Vagina (tissue), 2 donors: ENCODE measurements at regions not wholly inside any gene's neighbourhood (a gene's known extent, or its start where the extent isn't known, plus 50 kb on each side); places are given as distances from the start of the nearest gene placed in this dataset.

Experiments used
- POLR2A ChIP-seq, 2 donors: fragments of 450-650 bp; IDR thresholded peaks; one replicate each; pipeline ENCODE4 v1.6.1; 2017; ENCODE audit warnings: antibody characterized with exemption in 2 of 2, mild to moderate bottlenecking in 2 of 2, moderate library complexity in 2 of 2
- POLR2AphosphoS5 ChIP-seq, 2 donors: sonication (generic); formaldehyde crosslinking; IDR thresholded peaks; one replicate each; pipeline ENCODE4 v1.9.0; 2017; ENCODE audit warnings: antibody characterized with exemption in 2 of 2, mild to moderate bottlenecking in 2 of 2, low read depth in 1 of 2; ENCODE audit not compliant: insufficient read depth in 1 of 2
- TF ChIP-seq, protein P1 (sequence below), 3 experiments: fragments of 450-650 bp in 2 of 3; fragments of 200-600 bp in 1 of 3; sonication (generic) in 1 of 3; IDR thresholded peaks; one replicate each; pipeline ENCODE4 v1.5.1; 2017 to 2019; ENCODE audit warnings: antibody characterized with exemption in 3 of 3, mild to moderate bottlenecking in 2 of 3, moderate library complexity in 2 of 3

DNA sequence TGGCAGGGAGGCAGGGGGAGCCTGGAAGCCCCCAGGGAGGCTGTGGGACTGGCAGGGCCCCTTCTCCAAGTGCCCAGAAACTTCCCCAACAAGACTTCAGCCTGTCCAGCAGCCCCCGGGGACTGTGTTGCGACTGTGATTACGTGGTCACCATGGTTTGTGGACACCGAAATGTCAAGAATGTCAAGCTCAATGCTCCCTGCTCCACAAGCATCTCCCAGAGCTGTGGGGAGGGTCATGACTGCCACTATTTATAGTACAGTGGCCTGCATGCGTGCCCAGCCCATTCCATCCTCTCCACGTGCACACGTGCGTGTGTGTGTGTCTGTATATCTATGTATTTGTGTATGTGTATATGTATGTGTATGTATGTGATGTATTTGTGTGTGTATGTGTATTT lies 93.8 kb upstream of the MBOAT2 start:
- TF ChIP-seq, protein P1, sequence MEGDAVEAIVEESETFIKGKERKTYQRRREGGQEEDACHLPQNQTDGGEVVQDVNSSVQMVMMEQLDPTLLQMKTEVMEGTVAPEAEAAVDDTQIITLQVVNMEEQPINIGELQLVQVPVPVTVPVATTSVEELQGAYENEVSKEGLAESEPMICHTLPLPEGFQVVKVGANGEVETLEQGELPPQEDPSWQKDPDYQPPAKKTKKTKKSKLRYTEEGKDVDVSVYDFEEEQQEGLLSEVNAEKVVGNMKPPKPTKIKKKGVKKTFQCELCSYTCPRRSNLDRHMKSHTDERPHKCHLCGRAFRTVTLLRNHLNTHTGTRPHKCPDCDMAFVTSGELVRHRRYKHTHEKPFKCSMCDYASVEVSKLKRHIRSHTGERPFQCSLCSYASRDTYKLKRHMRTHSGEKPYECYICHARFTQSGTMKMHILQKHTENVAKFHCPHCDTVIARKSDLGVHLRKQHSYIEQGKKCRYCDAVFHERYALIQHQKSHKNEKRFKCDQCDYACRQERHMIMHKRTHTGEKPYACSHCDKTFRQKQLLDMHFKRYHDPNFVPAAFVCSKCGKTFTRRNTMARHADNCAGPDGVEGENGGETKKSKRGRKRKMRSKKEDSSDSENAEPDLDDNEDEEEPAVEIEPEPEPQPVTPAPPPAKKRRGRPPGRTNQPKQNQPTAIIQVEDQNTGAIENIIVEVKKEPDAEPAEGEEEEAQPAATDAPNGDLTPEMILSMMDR (IDR thresholded peaks at IDR 0.05) = no peak
- TF ChIP-seq POLR2A (IDR thresholded peaks at IDR 0.05) = no peak
- no peak for TF ChIP-seq POLR2AphosphoS5 (IDR thresholded peaks at IDR 0.05; ENCODE audit: insufficient read depth in 1 of 2, low read depth in 1 of 2)
